ENCODE measurements at regions not wholly inside any gene's neighbourhood (a gene's known extent, or its start where the extent isn't known, plus 50 kb on each side); places are given as distances from the start of the nearest gene placed in this dataset.

DNA sequence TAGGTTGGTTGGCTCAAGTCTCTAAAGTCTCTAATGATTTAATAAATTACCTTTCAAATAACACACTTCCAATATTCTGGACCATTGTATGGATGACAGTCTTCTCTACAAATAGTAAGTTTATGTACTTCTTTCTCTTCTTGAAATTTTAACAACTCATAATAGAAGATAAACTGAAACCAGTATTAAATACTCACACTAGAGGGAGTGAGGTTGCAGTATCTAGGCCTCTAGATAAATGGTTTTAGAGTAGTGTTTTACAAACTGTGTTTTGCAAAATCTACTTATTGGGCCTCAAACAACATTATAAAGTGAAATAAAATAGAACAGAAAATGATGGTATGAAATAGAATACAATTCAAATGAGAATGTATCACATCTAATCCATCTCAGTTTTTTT, 479.9 kb upstream of the BRINP3 start:
- TF ChIP-seq, protein P1, sequence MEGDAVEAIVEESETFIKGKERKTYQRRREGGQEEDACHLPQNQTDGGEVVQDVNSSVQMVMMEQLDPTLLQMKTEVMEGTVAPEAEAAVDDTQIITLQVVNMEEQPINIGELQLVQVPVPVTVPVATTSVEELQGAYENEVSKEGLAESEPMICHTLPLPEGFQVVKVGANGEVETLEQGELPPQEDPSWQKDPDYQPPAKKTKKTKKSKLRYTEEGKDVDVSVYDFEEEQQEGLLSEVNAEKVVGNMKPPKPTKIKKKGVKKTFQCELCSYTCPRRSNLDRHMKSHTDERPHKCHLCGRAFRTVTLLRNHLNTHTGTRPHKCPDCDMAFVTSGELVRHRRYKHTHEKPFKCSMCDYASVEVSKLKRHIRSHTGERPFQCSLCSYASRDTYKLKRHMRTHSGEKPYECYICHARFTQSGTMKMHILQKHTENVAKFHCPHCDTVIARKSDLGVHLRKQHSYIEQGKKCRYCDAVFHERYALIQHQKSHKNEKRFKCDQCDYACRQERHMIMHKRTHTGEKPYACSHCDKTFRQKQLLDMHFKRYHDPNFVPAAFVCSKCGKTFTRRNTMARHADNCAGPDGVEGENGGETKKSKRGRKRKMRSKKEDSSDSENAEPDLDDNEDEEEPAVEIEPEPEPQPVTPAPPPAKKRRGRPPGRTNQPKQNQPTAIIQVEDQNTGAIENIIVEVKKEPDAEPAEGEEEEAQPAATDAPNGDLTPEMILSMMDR (IDR thresholded peaks at IDR 0.05) = no peak
- no peak for TF ChIP-seq EZH2 (IDR thresholded peaks at IDR 0.05)
